Ovary (tissue), 3 donors: ENCODE measurements at regions not wholly inside any gene's neighbourhood (a gene's known extent, or its start where the extent isn't known, plus 50 kb on each side); places are given as distances from the start of the nearest gene placed in this dataset.
"Not testable (repeated sequence)": the region's sequence is repeated elsewhere in the genome, so short reads cannot be mapped to it uniquely, and the experiment has no call there.

Experiments used
- EP300 ChIP-seq: sonication (generic); formaldehyde crosslinking; IDR thresholded peaks from one replicate; pipeline ENCODE4 v1.6.1; 2017; ENCODE audit warnings: antibody characterized with exemption
- POLR2A ChIP-seq: fragments of 450-650 bp; IDR thresholded peaks from one replicate; pipeline ENCODE4 v1.6.1; 2017; ENCODE audit warnings: antibody characterized with exemption, mild to moderate bottlenecking, moderate library complexity
- TF ChIP-seq, protein P1 (sequence below), 3 donors: fragments of 450-650 bp in 2 of 3; fragments of 200-600 bp in 1 of 3; IDR thresholded peaks; one replicate each; pipeline versions ENCODE4 v1.5.1 to v1.8.0; 2016 to 2022; ENCODE audit warnings: antibody characterized with exemption in 3 of 3, mild to moderate bottlenecking in 1 of 3
- donor health status: DM: no; HTN: no; CAD: no.

GRCh38 chr12:87579091-87579490 lies 450.1 kb downstream of the C12orf50 start:
- TF ChIP-seq, protein P1, sequence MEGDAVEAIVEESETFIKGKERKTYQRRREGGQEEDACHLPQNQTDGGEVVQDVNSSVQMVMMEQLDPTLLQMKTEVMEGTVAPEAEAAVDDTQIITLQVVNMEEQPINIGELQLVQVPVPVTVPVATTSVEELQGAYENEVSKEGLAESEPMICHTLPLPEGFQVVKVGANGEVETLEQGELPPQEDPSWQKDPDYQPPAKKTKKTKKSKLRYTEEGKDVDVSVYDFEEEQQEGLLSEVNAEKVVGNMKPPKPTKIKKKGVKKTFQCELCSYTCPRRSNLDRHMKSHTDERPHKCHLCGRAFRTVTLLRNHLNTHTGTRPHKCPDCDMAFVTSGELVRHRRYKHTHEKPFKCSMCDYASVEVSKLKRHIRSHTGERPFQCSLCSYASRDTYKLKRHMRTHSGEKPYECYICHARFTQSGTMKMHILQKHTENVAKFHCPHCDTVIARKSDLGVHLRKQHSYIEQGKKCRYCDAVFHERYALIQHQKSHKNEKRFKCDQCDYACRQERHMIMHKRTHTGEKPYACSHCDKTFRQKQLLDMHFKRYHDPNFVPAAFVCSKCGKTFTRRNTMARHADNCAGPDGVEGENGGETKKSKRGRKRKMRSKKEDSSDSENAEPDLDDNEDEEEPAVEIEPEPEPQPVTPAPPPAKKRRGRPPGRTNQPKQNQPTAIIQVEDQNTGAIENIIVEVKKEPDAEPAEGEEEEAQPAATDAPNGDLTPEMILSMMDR (IDR thresholded peaks at IDR 0.05) = not testable (repeated sequence)
- TF ChIP-seq POLR2A, EP300: not testable (repeated sequence)
